ENCODE measurements at regions not wholly inside any gene's neighbourhood (a gene's known extent, or its start where the extent isn't known, plus 50 kb on each side); places are given as distances from the start of the nearest gene placed in this dataset.

GRCh38 chr5:174444479-174445188 is 279.7 kb upstream of the MSX2 start:
- TF ChIP-seq, protein P1, sequence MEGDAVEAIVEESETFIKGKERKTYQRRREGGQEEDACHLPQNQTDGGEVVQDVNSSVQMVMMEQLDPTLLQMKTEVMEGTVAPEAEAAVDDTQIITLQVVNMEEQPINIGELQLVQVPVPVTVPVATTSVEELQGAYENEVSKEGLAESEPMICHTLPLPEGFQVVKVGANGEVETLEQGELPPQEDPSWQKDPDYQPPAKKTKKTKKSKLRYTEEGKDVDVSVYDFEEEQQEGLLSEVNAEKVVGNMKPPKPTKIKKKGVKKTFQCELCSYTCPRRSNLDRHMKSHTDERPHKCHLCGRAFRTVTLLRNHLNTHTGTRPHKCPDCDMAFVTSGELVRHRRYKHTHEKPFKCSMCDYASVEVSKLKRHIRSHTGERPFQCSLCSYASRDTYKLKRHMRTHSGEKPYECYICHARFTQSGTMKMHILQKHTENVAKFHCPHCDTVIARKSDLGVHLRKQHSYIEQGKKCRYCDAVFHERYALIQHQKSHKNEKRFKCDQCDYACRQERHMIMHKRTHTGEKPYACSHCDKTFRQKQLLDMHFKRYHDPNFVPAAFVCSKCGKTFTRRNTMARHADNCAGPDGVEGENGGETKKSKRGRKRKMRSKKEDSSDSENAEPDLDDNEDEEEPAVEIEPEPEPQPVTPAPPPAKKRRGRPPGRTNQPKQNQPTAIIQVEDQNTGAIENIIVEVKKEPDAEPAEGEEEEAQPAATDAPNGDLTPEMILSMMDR (IDR thresholded peaks at IDR 0.05) = no peak
- no peaks in the 10 kb centered on the region for H3K27me3 Mint-ChIP-seq (ENCODE audit: insufficient read depth)
- H3K9me3 Mint-ChIP-seq = peaks cover 69% of the 10 kb centered on the region
- DNase-seq = no peak
- H3K27ac Mint-ChIP-seq = no peak overlapping the region
- H3K4me1 Mint-ChIP-seq (ENCODE audit: low read depth) = no peaks in the 10 kb centered on the region
- H3K4me3 Mint-ChIP-seq = no peak overlapping the region
- H3K36me3 Mint-ChIP-seq (ENCODE audit: low read depth) = 0 out of 2 replicates have a peak, but pooled peaks cover 1% of the 10 kb centered on the region

GRCh38 chr5:174446446-174446845 is 277.9 kb upstream of the MSX2 start:
- DNase-seq = no peak
- Mint-ChIP-seq H3K27ac (no peak overlapping the region), H3K4me1 (ENCODE audit: low read depth) (no peaks in the 10 kb centered on the region), H3K4me3 (no peak overlapping the region), H3K9me3 (peaks cover 65% of the 10 kb centered on the region), H3K27me3 (ENCODE audit: insufficient read depth) (no peaks in the 10 kb centered on the region), H3K36me3 (ENCODE audit: low read depth) (0 out of 2 replicates have a peak, but pooled peaks cover 5% of the 10 kb centered on the region)
- TF ChIP-seq, protein P1 (IDR thresholded peaks at IDR 0.05) = no peak

DNA sequence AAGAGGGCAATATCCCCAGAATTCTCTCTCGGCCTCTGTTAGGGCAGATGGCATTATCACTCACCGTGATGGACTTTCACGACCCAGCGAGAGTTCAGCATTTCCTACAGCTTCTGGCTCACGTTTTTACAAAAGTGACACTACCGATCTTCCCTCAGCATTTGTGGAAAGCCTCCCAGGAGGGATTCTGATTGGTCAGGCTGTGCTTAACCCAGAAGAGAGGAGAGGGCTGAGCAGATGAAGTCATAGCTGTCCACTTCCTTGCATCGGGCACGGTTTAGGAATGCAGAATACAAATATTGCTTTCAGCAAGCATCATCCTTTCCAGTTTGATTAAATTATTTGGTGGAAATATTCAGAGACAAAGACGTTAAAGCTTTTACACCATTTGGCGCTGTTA is 277.4 kb upstream of the MSX2 start:
- TF ChIP-seq, protein P1 (IDR thresholded peaks at IDR 0.05) = no peak
- Mint-ChIP-seq H3K27ac (no peak overlapping the region), H3K4me3 (no peak overlapping the region), H3K36me3 (ENCODE audit: low read depth) (0 out of 2 replicates have a peak, but pooled peaks cover 5% of the 10 kb centered on the region), H3K4me1 (ENCODE audit: low read depth) (no peaks in the 10 kb centered on the region), H3K9me3 (peaks cover 61% of the 10 kb centered on the region), H3K27me3 (ENCODE audit: insufficient read depth) (no peaks in the 10 kb centered on the region)
- DNase-seq = no peak

DNA sequence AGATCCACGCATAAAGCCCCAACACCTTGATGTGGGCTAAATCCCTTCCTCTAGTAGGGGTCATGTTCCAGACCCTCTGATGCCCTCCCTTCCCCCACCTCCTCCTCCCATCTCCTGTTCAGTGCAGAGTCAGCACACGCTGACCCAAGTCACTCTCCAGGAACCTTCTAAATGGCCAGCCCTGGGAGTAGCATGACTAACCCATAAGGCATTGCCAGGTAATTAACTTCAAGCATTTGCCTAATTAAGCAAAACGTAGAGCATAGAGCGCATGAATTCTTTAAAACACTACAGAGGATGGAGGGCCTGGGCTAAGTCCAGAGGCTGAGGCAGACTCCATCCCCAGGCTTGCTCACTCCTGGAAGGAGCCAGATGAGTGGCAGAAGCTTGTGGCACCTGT is 276.3 kb upstream of the MSX2 start:
- Mint-ChIP-seq H3K4me3 (no peak overlapping the region), H3K27ac (no peak overlapping the region), H3K4me1 (ENCODE audit: low read depth) (no peaks in the 10 kb centered on the region), H3K27me3 (ENCODE audit: insufficient read depth) (no peaks in the 10 kb centered on the region), H3K36me3 (ENCODE audit: low read depth) (0 out of 2 replicates have a peak, but pooled peaks cover 5% of the 10 kb centered on the region), H3K9me3 (peaks cover 58% of the 10 kb centered on the region)
- DNase-seq = no peak
- TF ChIP-seq, protein P1 (IDR thresholded peaks at IDR 0.05) = no peak

GRCh38 chr5:174448662-174449061 is 275.7 kb upstream of the MSX2 start:
- TF ChIP-seq, protein P1 (IDR thresholded peaks at IDR 0.05) = no peak
- no peak for DNase-seq

More at GRCh38 chr5:174448662-174449061, 275.7 kb upstream of the MSX2 start:
- Mint-ChIP-seq H3K27ac (no peak overlapping the region), H3K4me1 (ENCODE audit: low read depth) (no peaks in the 10 kb centered on the region), H3K9me3 (peaks cover 54% of the 10 kb centered on the region), H3K27me3 (ENCODE audit: insufficient read depth) (no peaks in the 10 kb centered on the region), H3K36me3 (ENCODE audit: low read depth) (0 out of 2 replicates have a peak, but pooled peaks cover 5% of the 10 kb centered on the region), H3K4me3 (no peak overlapping the region)
